ENCODE measurements at regions not wholly inside any gene's neighbourhood (a gene's known extent, or its start where the extent isn't known, plus 50 kb on each side); places are given as distances from the start of the nearest gene placed in this dataset.

- no peak for DNase-seq
These were observed 691.6 kb upstream of the RBFOX1 start for GRCh38 chr16:6641091-6641490.

GRCh38 chr16:6636457-6636856, 696.2 kb upstream of the RBFOX1 start:
- Histone ChIP-seq H2AFZ (ENCODE audit: insufficient read depth, low read length, poor library complexity) (no peak overlapping the region), H4K91ac (ENCODE audit: low read depth, low read length) (no peak overlapping the region), H3K4me3 (ENCODE audit: low read depth, low read length) (no peak overlapping the region), H4K8ac (ENCODE audit: low read depth, low read length) (no peak overlapping the region), H3K9ac (ENCODE audit: low read length) (no peak overlapping the region), H3K4ac (ENCODE audit: low read depth, low read length) (no peak overlapping the region), H3K27me3 (ENCODE audit: insufficient read depth, low read length) (no peaks in the 10 kb centered on the region), H3K36me3 (ENCODE audit: control insufficient read depth in 1 of 2, insufficient read depth in 2 of 2, low read length in 2 of 2) (no peaks in the 10 kb centered on the region), H3K27ac (ENCODE audit: low read depth, low read length) (no peak overlapping the region), H3K23ac (ENCODE audit: low read length) (no peak overlapping the region), H3K79me2 (ENCODE audit: control insufficient read depth, insufficient read depth, low read length, poor library complexity) (no peaks in the 10 kb centered on the region), H3K18ac (ENCODE audit: low read length) (no peak overlapping the region), H3K9me3 (ENCODE audit: insufficient read depth, low read depth, low read length) (no peaks in the 10 kb centered on the region), H3K4me2 (ENCODE audit: low read length) (no peak overlapping the region), H2BK120ac (ENCODE audit: insufficient read depth, low read length, poor library complexity) (no peak overlapping the region), H4K12ac (ENCODE audit: low read depth, low read length) (no peak overlapping the region), H2AK5ac (ENCODE audit: low read length) (no peak overlapping the region), H3K14ac (ENCODE audit: low read length) (no peak overlapping the region), H2BK12ac (ENCODE audit: low read length) (no peak overlapping the region), H2BK5ac (ENCODE audit: low read depth, low read length, poor library complexity) (no peak overlapping the region), H3K4me1 (ENCODE audit: control insufficient read depth in 1 of 2, insufficient read depth in 2 of 2, low read length in 2 of 2) (no peaks in the 10 kb centered on the region), H3K79me1 (ENCODE audit: low read length) (no peaks in the 10 kb centered on the region)
- no peak for DNase-seq
- no CpG with 5 or more reads among the region's 4 CpGs for WGBS (ENCODE audit: extremely low coverage, insufficient coverage, insufficient read length)

More at GRCh38 chr16:6641091-6641490, 691.6 kb upstream of the RBFOX1 start:
- Histone ChIP-seq H3K4me1 (ENCODE audit: control insufficient read depth in 1 of 2, insufficient read depth in 2 of 2, low read length in 2 of 2) (no peaks in the 10 kb centered on the region), H3K36me3 (ENCODE audit: control insufficient read depth in 1 of 2, insufficient read depth in 2 of 2, low read length in 2 of 2) (no peaks in the 10 kb centered on the region), H3K9ac (ENCODE audit: low read length) (no peak overlapping the region), H2BK5ac (ENCODE audit: low read depth, low read length, poor library complexity) (no peak overlapping the region), H3K18ac (ENCODE audit: low read length) (no peak overlapping the region), H4K8ac (ENCODE audit: low read depth, low read length) (no peak overlapping the region), H3K27ac (ENCODE audit: low read depth, low read length) (no peak overlapping the region), H2AK5ac (ENCODE audit: low read length) (no peak overlapping the region), H2BK12ac (ENCODE audit: low read length) (no peak overlapping the region), H3K23ac (ENCODE audit: low read length) (no peak overlapping the region), H2BK120ac (ENCODE audit: insufficient read depth, low read length, poor library complexity) (no peak overlapping the region), H3K9me3 (ENCODE audit: insufficient read depth, low read depth, low read length) (no peaks in the 10 kb centered on the region), H2AFZ (ENCODE audit: insufficient read depth, low read length, poor library complexity) (no peak overlapping the region), H4K91ac (ENCODE audit: low read depth, low read length) (no peak overlapping the region), H3K4me2 (ENCODE audit: low read length) (no peak overlapping the region), H4K12ac (ENCODE audit: low read depth, low read length) (no peak overlapping the region), H3K4me3 (ENCODE audit: low read depth, low read length) (no peak overlapping the region), H3K79me1 (ENCODE audit: low read length) (no peaks in the 10 kb centered on the region), H3K79me2 (ENCODE audit: control insufficient read depth, insufficient read depth, low read length, poor library complexity) (no peaks in the 10 kb centered on the region), H3K27me3 (ENCODE audit: insufficient read depth, low read length) (no peaks in the 10 kb centered on the region), H3K4ac (ENCODE audit: low read depth, low read length) (no peak overlapping the region), H3K14ac (ENCODE audit: low read length) (no peak overlapping the region)
- WGBS (ENCODE audit: extremely low coverage, insufficient coverage, insufficient read length) = no CpG with 5 or more reads among the region's 10 CpGs

- no CpG with 5 or more reads among the region's 3 CpGs for WGBS (ENCODE audit: extremely low coverage, insufficient coverage, insufficient read length)
- no peak overlapping the region for H3K23ac ChIP-seq (ENCODE audit: low read length)
- no peak overlapping the region for H2BK120ac ChIP-seq (ENCODE audit: insufficient read depth, low read length, poor library complexity)
- no peak overlapping the region for H2AFZ ChIP-seq (ENCODE audit: insufficient read depth, low read length, poor library complexity)
- H2AK5ac ChIP-seq (ENCODE audit: low read length) = no peak overlapping the region
- H4K91ac ChIP-seq (ENCODE audit: low read depth, low read length) = no peak overlapping the region
- H3K9me3 ChIP-seq (ENCODE audit: insufficient read depth, low read depth, low read length) = no peaks in the 10 kb centered on the region
- H3K79me2 ChIP-seq (ENCODE audit: control insufficient read depth, insufficient read depth, low read length, poor library complexity) = no peaks in the 10 kb centered on the region
- H3K18ac ChIP-seq (ENCODE audit: low read length) = no peak overlapping the region
- no peak overlapping the region for H4K8ac ChIP-seq (ENCODE audit: low read depth, low read length)
- H3K4me1 ChIP-seq (ENCODE audit: control insufficient read depth in 1 of 2, insufficient read depth in 2 of 2, low read length in 2 of 2) = no peaks in the 10 kb centered on the region
- no peak overlapping the region for H3K4me2 ChIP-seq (ENCODE audit: low read length)
- no peak overlapping the region for H3K27ac ChIP-seq (ENCODE audit: low read depth, low read length)
- H2BK5ac ChIP-seq (ENCODE audit: low read depth, low read length, poor library complexity) = no peak overlapping the region
- H3K27me3 ChIP-seq (ENCODE audit: insufficient read depth, low read length) = no peaks in the 10 kb centered on the region
- DNase-seq = no peak
- H3K36me3 ChIP-seq (ENCODE audit: control insufficient read depth in 1 of 2, insufficient read depth in 2 of 2, low read length in 2 of 2) = no peaks in the 10 kb centered on the region
- H3K4ac ChIP-seq (ENCODE audit: low read depth, low read length) = no peak overlapping the region
- H3K14ac ChIP-seq (ENCODE audit: low read length) = no peak overlapping the region
- H3K4me3 ChIP-seq (ENCODE audit: low read depth, low read length) = no peak overlapping the region
- no peak overlapping the region for H2BK12ac ChIP-seq (ENCODE audit: low read length)
- no peak overlapping the region for H4K12ac ChIP-seq (ENCODE audit: low read depth, low read length)
- no peaks in the 10 kb centered on the region for H3K79me1 ChIP-seq (ENCODE audit: low read length)
- no peak overlapping the region for H3K9ac ChIP-seq (ENCODE audit: low read length)
These were observed 698.5 kb upstream of the RBFOX1 start for GRCh38 chr16:6634151-6634550.

- Histone ChIP-seq H2BK5ac (ENCODE audit: low read depth, low read length, poor library complexity) (no peak overlapping the region), H4K8ac (ENCODE audit: low read depth, low read length) (no peak overlapping the region), H2AK5ac (ENCODE audit: low read length) (no peak overlapping the region), H3K9me3 (ENCODE audit: insufficient read depth, low read depth, low read length) (no peaks in the 10 kb centered on the region), H2BK12ac (ENCODE audit: low read length) (no peak overlapping the region), H3K79me2 (ENCODE audit: control insufficient read depth, insufficient read depth, low read length, poor library complexity) (no peaks in the 10 kb centered on the region), H3K9ac (ENCODE audit: low read length) (no peak overlapping the region), H3K36me3 (ENCODE audit: control insufficient read depth in 1 of 2, insufficient read depth in 2 of 2, low read length in 2 of 2) (no peaks in the 10 kb centered on the region), H3K4ac (ENCODE audit: low read depth, low read length) (no peak overlapping the region), H3K79me1 (ENCODE audit: low read length) (no peaks in the 10 kb centered on the region), H2AFZ (ENCODE audit: insufficient read depth, low read length, poor library complexity) (no peak overlapping the region), H3K27me3 (ENCODE audit: insufficient read depth, low read length) (no peaks in the 10 kb centered on the region), H3K4me3 (ENCODE audit: low read depth, low read length) (no peak overlapping the region), H4K12ac (ENCODE audit: low read depth, low read length) (no peak overlapping the region), H3K4me1 (ENCODE audit: control insufficient read depth in 1 of 2, insufficient read depth in 2 of 2, low read length in 2 of 2) (no peaks in the 10 kb centered on the region), H3K27ac (ENCODE audit: low read depth, low read length) (no peak overlapping the region), H3K23ac (ENCODE audit: low read length) (no peak overlapping the region), H4K91ac (ENCODE audit: low read depth, low read length) (no peak overlapping the region), H3K14ac (ENCODE audit: low read length) (no peak overlapping the region), H3K4me2 (ENCODE audit: low read length) (no peak overlapping the region), H2BK120ac (ENCODE audit: insufficient read depth, low read length, poor library complexity) (no peak overlapping the region), H3K18ac (ENCODE audit: low read length) (no peak overlapping the region)
- no CpG with 5 or more reads among the region's 5 CpGs for WGBS (ENCODE audit: extremely low coverage, insufficient coverage, insufficient read length)
- no peak for DNase-seq
These were observed 699.2 kb upstream of the RBFOX1 start for GRCh38 chr16:6633456-6633855.
